ENCODE measurements at regions not wholly inside any gene's neighbourhood (a gene's known extent, or its start where the extent isn't known, plus 50 kb on each side); places are given as distances from the start of the nearest gene placed in this dataset.
"Not testable (repeated sequence)": the region's sequence is repeated elsewhere in the genome, so short reads cannot be mapped to it uniquely, and the experiment has no call there.

DNA sequence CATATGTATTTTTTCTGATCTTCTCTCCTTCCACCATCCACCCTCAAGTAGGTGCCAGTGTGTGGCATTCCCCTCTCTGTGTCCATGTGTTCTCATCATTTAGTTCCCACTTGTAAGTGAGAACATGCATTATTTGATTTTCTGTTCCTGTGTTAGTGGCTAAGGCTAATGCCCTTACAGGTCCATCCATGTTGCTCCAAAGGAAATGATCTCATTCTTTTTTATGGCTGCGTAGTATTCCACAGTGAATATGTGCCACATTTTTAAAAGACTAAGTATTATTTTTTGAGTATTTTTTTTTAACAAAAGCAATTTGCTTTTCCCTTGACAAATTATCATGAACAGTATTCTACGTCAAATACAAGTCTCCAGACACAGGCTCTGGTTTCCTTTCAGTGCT lies 86.4 kb upstream of the ZNF746 start:
- WGBS = 98% methylated on average over 2 of the region's 2 CpGs
- DNase-seq (ENCODE audit: low spot score) = no peak
- peaks cover 9 to 39% (median 25%) of the 10 kb centered on the region in 4 donors for H3K36me3 ChIP-seq (ENCODE audit: control insufficient read depth in 4 of 4, insufficient read depth in 3 of 4, low read depth in 1 of 4, low read length in 3 of 4)

DNA sequence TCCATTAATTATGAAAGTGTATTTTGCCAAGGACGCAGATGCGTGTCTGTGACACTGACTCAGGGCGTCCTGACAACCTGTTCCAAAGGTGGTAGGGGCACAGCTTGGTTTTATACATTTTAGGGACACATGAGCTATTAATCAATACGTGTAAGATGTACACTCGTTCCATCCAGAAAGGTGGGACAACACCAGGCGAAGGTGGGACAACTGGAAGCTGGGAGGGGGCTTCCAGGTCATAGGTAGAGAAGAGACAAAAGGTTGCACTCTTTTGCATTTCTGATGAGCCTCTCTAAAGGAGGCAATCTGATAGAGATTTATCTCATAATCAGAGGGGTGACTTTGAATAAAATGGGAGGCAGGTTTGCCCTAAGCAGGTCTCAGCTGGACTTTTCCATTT lies 82.7 kb upstream of the ZNF746 start:
- no peak overlapping the region for H3K27ac ChIP-seq (ENCODE audit: low read depth in 1 of 2, low read length in 2 of 2)
- TF ChIP-seq FOXA2 (IDR thresholded peaks at IDR 0.05) (no peak), GABPA (IDR thresholded peaks at IDR 0.05 in 1 of 2, conservative IDR thresholded peaks at IDR 0.05 in 1 of 2) (no peak), FOXA1 (IDR thresholded peaks at IDR 0.05) (no peak), JUND (IDR thresholded peaks at IDR 0.05) (no peak), NR2F2 (IDR thresholded peaks at IDR 0.05) (no peak), HNF4G (IDR thresholded peaks at IDR 0.05) (no peak), HNF4A (conservative IDR thresholded peaks at IDR 0.05) (no peak)
- TF ChIP-seq, protein P1, sequence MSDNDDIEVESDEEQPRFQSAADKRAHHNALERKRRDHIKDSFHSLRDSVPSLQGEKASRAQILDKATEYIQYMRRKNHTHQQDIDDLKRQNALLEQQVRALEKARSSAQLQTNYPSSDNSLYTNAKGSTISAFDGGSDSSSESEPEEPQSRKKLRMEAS (IDR thresholded peaks at IDR 0.05) = no peak
- TF ChIP-seq, protein P2, sequence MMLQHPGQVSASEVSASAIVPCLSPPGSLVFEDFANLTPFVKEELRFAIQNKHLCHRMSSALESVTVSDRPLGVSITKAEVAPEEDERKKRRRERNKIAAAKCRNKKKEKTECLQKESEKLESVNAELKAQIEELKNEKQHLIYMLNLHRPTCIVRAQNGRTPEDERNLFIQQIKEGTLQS (IDR thresholded peaks at IDR 0.05) = no peak
- TF ChIP-seq, protein P3, sequence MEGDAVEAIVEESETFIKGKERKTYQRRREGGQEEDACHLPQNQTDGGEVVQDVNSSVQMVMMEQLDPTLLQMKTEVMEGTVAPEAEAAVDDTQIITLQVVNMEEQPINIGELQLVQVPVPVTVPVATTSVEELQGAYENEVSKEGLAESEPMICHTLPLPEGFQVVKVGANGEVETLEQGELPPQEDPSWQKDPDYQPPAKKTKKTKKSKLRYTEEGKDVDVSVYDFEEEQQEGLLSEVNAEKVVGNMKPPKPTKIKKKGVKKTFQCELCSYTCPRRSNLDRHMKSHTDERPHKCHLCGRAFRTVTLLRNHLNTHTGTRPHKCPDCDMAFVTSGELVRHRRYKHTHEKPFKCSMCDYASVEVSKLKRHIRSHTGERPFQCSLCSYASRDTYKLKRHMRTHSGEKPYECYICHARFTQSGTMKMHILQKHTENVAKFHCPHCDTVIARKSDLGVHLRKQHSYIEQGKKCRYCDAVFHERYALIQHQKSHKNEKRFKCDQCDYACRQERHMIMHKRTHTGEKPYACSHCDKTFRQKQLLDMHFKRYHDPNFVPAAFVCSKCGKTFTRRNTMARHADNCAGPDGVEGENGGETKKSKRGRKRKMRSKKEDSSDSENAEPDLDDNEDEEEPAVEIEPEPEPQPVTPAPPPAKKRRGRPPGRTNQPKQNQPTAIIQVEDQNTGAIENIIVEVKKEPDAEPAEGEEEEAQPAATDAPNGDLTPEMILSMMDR (IDR thresholded peaks at IDR 0.05; ENCODE audit: low read depth, low read length, missing input control) = no peak
- TF ChIP-seq, protein P4, sequence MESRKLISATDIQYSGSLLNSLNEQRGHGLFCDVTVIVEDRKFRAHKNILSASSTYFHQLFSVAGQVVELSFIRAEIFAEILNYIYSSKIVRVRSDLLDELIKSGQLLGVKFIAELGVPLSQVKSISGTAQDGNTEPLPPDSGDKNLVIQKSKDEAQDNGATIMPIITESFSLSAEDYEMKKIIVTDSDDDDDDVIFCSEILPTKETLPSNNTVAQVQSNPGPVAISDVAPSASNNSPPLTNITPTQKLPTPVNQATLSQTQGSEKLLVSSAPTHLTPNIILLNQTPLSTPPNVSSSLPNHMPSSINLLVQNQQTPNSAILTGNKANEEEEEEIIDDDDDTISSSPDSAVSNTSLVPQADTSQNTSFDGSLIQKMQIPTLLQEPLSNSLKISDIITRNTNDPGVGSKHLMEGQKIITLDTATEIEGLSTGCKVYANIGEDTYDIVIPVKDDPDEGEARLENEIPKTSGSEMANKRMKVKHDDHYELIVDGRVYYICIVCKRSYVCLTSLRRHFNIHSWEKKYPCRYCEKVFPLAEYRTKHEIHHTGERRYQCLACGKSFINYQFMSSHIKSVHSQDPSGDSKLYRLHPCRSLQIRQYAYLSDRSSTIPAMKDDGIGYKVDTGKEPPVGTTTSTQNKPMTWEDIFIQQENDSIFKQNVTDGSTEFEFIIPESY (IDR thresholded peaks at IDR 0.05) = no peak
- H3K27me3 ChIP-seq (ENCODE audit: control insufficient read depth in 4 of 4, insufficient read depth in 4 of 4, low read length in 3 of 4) = no peaks in the 10 kb centered on the region
- 98% methylated on average over 6 of the region's 6 CpGs for WGBS
- H3K36me3 ChIP-seq (ENCODE audit: control insufficient read depth in 4 of 4, insufficient read depth in 3 of 4, low read depth in 1 of 4, low read length in 3 of 4) = peaks cover 4 to 20% (median 9%) of the 10 kb centered on the region in 4 donors
- no peaks in the 10 kb centered on the region for H3K4me1 ChIP-seq (ENCODE audit: control insufficient read depth in 4 of 4, insufficient read depth in 4 of 4, low read length in 3 of 4)
- H3K9ac ChIP-seq (ENCODE audit: low read depth in 1 of 2, low read length in 2 of 2) = no peak overlapping the region
- peak overlapping the region in 1 of 3 donors; percentile 20 for H3K4me3 ChIP-seq (ENCODE audit: low read depth in 1 of 3, low read length in 3 of 3)
- H3K9me3 ChIP-seq (ENCODE audit: control insufficient read depth in 4 of 4, low read length in 3 of 4) = peaks cover 0 to 7% (median 2%) of the 10 kb centered on the region in 4 donors
- DNase-seq (ENCODE audit: low spot score) = no peak

More for the DNA sequence above, 86.4 kb upstream of the ZNF746 start:
- no peaks in the 10 kb centered on the region for H3K27me3 ChIP-seq (ENCODE audit: control insufficient read depth in 4 of 4, insufficient read depth in 4 of 4, low read length in 3 of 4)
- H3K9me3 ChIP-seq (ENCODE audit: control insufficient read depth in 4 of 4, low read length in 3 of 4) = peaks cover 0 to 7% (median 2%) of the 10 kb centered on the region in 4 donors
- TF ChIP-seq YY1 (IDR thresholded peaks at IDR 0.05) = no peak
- TF ChIP-seq HNF4A (conservative IDR thresholded peaks at IDR 0.05) = no peak
- TF ChIP-seq, protein P5, sequence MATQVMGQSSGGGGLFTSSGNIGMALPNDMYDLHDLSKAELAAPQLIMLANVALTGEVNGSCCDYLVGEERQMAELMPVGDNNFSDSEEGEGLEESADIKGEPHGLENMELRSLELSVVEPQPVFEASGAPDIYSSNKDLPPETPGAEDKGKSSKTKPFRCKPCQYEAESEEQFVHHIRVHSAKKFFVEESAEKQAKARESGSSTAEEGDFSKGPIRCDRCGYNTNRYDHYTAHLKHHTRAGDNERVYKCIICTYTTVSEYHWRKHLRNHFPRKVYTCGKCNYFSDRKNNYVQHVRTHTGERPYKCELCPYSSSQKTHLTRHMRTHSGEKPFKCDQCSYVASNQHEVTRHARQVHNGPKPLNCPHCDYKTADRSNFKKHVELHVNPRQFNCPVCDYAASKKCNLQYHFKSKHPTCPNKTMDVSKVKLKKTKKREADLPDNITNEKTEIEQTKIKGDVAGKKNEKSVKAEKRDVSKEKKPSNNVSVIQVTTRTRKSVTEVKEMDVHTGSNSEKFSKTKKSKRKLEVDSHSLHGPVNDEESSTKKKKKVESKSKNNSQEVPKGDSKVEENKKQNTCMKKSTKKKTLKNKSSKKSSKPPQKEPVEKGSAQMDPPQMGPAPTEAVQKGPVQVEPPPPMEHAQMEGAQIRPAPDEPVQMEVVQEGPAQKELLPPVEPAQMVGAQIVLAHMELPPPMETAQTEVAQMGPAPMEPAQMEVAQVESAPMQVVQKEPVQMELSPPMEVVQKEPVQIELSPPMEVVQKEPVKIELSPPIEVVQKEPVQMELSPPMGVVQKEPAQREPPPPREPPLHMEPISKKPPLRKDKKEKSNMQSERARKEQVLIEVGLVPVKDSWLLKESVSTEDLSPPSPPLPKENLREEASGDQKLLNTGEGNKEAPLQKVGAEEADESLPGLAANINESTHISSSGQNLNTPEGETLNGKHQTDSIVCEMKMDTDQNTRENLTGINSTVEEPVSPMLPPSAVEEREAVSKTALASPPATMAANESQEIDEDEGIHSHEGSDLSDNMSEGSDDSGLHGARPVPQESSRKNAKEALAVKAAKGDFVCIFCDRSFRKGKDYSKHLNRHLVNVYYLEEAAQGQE (IDR thresholded peaks at IDR 0.05) = no peak
- no peak for TF ChIP-seq TAF1 (conservative IDR thresholded peaks at IDR 0.05)
- no peak for TF ChIP-seq RXRA (IDR thresholded peaks at IDR 0.05)
- TF ChIP-seq, protein P1 (IDR thresholded peaks at IDR 0.05) = no peak
- no peaks in the 10 kb centered on the region for H3K4me1 ChIP-seq (ENCODE audit: control insufficient read depth in 4 of 4, insufficient read depth in 4 of 4, low read length in 3 of 4)
- no peak overlapping the region for H3K4me3 ChIP-seq (ENCODE audit: low read depth in 1 of 3, low read length in 3 of 3)
- H3K27ac ChIP-seq (ENCODE audit: low read depth in 1 of 2, low read length in 2 of 2) = no peak overlapping the region
- no peak overlapping the region for H3K9ac ChIP-seq (ENCODE audit: low read depth in 1 of 2, low read length in 2 of 2)

DNA sequence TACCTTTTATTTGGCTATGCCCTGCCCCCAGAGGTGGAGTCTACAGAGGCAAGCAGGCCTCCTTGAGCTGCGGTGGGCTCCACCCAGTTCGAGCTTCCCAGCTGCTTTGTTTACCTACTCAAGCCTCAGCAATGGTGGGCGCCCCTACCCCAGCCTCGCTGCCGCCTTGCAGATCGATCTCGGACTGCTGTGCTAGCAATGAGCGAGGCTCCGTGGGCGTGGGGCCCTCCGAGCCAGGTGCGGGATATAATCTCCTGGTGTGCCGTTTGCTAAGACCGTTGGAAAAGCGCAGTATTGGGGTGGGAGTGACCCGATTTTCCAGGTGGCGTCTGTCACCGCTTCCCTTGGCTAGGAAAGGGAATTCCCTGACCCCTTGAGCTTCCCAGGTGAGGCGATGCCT lies 81.8 kb upstream of the ZNF746 start:
- not testable (repeated sequence) for H3K4me3 ChIP-seq (ENCODE audit: low read depth in 1 of 3, low read length in 3 of 3); H3K9me3 ChIP-seq (ENCODE audit: control insufficient read depth in 4 of 4, low read length in 3 of 4); DNase-seq (ENCODE audit: low spot score); H3K27me3 ChIP-seq (ENCODE audit: control insufficient read depth in 4 of 4, insufficient read depth in 4 of 4, low read length in 3 of 4); H3K4me1 ChIP-seq (ENCODE audit: control insufficient read depth in 4 of 4, insufficient read depth in 4 of 4, low read length in 3 of 4); H3K9ac ChIP-seq (ENCODE audit: low read depth in 1 of 2, low read length in 2 of 2); H3K27ac ChIP-seq (ENCODE audit: low read depth in 1 of 2, low read length in 2 of 2)
- H3K36me3 ChIP-seq (ENCODE audit: control insufficient read depth in 4 of 4, insufficient read depth in 3 of 4, low read depth in 1 of 4, low read length in 3 of 4) = peaks cover 3 to 16% (median 9%) of the 10 kb centered on the region in 4 donors
- WGBS = over 99% methylated on average over 19 of the region's 19 CpGs

DNA sequence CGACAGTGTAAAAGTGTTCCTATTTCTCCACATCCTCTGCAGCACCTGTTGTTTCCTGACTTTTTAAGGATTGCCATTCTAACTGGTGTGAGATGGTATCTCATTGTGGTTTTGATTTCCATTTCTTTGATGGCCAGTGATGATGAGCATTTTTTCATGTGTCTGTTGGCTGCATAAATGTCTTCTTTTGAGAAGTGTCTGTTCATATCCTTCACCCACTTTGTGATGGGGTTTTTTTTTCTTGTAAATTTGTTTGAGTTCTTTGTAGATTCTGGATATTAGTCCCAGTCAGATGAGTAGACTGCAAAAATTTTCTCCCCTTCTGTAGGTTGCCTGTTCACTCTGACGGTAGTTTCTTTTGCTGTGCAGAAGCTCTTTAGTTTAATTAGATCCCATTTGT lies 76.8 kb upstream of the ZNF746 start:
- H3K36me3 ChIP-seq (ENCODE audit: control insufficient read depth in 4 of 4, insufficient read depth in 3 of 4, low read depth in 1 of 4, low read length in 3 of 4); H3K27me3 ChIP-seq (ENCODE audit: control insufficient read depth in 4 of 4, insufficient read depth in 4 of 4, low read length in 3 of 4); H3K27ac ChIP-seq (ENCODE audit: low read depth in 1 of 2, low read length in 2 of 2); H3K9ac ChIP-seq (ENCODE audit: low read depth in 1 of 2, low read length in 2 of 2); DNase-seq (ENCODE audit: low spot score); H3K4me1 ChIP-seq (ENCODE audit: control insufficient read depth in 4 of 4, insufficient read depth in 4 of 4, low read length in 3 of 4); H3K4me3 ChIP-seq (ENCODE audit: low read depth in 1 of 3, low read length in 3 of 3): not testable (repeated sequence)
- WGBS = 78% methylated on average over 2 of the region's 2 CpGs
- peaks cover 0 to 11% (median 3%) of the 10 kb centered on the region in 4 donors for H3K9me3 ChIP-seq (ENCODE audit: control insufficient read depth in 4 of 4, low read length in 3 of 4)
